Breast epithelium (tissue), 3 donors: ENCODE measurements at regions not wholly inside any gene's neighbourhood (a gene's known extent, or its start where the extent isn't known, plus 50 kb on each side); places are given as distances from the start of the nearest gene placed in this dataset.

Experiments
- CTCF ChIP-seq, 3 donors: fragments of 450-650 bp; IDR thresholded peaks; one replicate each; pipeline ENCODE4 v1.5.1; 2016 to 2017; ENCODE audit warnings: antibody characterized with exemption in 3 of 3, mild to moderate bottlenecking in 3 of 3, moderate library complexity in 3 of 3
- POLR2A ChIP-seq: fragments of 450-650 bp; IDR thresholded peaks from one replicate; pipeline ENCODE4 v1.6.1; 2016; ENCODE audit warnings: antibody characterized with exemption, mild to moderate bottlenecking, moderate library complexity
- POLR2AphosphoS5 ChIP-seq, 3 donors: sonication (generic); formaldehyde crosslinking; IDR thresholded peaks; one replicate each; pipeline ENCODE4 v1.6.1; 2017; ENCODE audit warnings: antibody characterized with exemption in 3 of 3

- no peak for TF ChIP-seq POLR2AphosphoS5 (IDR thresholded peaks at IDR 0.05)
- no peak for TF ChIP-seq CTCF (IDR thresholded peaks at IDR 0.05)
- no peak for TF ChIP-seq POLR2A
Measured at GRCh38 chr15:46301291-46301690, 666.5 kb downstream of the SQOR start.
